ENCODE measurements at regions not wholly inside any gene's neighbourhood (a gene's known extent, or its start where the extent isn't known, plus 50 kb on each side); places are given as distances from the start of the nearest gene placed in this dataset.

- no peak for TF ChIP-seq EGR1 (IDR thresholded peaks at IDR 0.05)
- TF ChIP-seq, protein P1, sequence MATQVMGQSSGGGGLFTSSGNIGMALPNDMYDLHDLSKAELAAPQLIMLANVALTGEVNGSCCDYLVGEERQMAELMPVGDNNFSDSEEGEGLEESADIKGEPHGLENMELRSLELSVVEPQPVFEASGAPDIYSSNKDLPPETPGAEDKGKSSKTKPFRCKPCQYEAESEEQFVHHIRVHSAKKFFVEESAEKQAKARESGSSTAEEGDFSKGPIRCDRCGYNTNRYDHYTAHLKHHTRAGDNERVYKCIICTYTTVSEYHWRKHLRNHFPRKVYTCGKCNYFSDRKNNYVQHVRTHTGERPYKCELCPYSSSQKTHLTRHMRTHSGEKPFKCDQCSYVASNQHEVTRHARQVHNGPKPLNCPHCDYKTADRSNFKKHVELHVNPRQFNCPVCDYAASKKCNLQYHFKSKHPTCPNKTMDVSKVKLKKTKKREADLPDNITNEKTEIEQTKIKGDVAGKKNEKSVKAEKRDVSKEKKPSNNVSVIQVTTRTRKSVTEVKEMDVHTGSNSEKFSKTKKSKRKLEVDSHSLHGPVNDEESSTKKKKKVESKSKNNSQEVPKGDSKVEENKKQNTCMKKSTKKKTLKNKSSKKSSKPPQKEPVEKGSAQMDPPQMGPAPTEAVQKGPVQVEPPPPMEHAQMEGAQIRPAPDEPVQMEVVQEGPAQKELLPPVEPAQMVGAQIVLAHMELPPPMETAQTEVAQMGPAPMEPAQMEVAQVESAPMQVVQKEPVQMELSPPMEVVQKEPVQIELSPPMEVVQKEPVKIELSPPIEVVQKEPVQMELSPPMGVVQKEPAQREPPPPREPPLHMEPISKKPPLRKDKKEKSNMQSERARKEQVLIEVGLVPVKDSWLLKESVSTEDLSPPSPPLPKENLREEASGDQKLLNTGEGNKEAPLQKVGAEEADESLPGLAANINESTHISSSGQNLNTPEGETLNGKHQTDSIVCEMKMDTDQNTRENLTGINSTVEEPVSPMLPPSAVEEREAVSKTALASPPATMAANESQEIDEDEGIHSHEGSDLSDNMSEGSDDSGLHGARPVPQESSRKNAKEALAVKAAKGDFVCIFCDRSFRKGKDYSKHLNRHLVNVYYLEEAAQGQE (IDR thresholded peaks at IDR 0.05; ENCODE audit: low read depth): no peak
- no peak for TF ChIP-seq TCF12 (IDR thresholded peaks at IDR 0.05; ENCODE audit: low read depth)
- TF ChIP-seq, protein P2, sequence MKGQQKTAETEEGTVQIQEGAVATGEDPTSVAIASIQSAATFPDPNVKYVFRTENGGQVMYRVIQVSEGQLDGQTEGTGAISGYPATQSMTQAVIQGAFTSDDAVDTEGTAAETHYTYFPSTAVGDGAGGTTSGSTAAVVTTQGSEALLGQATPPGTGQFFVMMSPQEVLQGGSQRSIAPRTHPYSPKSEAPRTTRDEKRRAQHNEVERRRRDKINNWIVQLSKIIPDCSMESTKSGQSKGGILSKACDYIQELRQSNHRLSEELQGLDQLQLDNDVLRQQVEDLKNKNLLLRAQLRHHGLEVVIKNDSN (IDR thresholded peaks at IDR 0.05): no peak
- TF ChIP-seq, protein P3, sequence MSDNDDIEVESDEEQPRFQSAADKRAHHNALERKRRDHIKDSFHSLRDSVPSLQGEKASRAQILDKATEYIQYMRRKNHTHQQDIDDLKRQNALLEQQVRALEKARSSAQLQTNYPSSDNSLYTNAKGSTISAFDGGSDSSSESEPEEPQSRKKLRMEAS (IDR thresholded peaks at IDR 0.05): no peak
- no peak for TF ChIP-seq EP300 (IDR thresholded peaks at IDR 0.05; ENCODE audit: borderline replicate concordance)
Measured at GRCh38 chr14:105865266-105865903, 339.0 kb downstream of the TMEM121 start.

DNA sequence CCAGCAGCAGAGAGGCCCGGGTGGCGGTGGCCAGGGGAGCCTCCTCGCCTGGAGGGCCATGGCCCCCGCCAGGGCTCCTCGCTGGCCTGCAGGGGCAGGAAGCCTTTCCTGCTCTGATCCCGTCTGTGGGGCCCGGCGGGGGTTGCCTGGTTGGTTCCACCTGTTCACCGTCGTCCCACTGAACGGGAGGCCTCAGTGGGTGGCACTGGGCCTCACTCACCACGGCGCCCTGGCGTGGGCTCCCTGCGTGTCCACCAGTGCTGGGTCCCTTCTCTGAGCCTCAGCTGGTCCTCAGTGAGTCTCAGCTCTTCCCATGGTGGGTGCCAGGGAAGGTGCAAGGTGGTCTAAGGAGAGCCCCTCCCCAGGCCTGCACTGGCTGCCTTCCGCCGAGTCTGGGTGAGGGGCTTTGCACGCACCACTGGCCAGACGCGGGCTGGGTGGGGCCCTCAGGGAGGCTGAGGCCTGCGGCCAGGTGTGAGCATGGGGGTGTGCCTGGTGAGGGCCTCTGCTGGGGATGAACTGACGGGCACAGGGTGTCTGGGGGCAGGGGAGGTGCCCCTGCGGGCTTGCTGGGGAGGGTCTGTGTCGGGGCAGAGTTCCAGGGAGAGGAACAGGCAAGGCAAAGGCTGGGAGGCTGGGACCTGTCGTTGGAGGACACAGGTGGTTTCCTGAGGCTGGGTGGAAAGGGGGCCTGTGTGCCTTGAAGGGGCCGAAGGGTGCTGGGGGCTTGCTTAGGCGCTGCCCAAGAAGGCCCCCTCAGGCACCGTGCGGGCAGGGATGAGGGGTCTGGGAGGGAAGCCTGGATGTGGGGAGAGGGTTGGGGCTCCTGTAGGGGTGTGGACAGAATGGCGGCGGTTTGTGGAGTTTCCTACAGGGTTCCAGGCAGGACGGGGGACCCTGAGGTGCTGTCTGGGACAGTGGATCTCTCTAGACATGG lies 339.8 kb downstream of the TMEM121 start:
- TF ChIP-seq YY1 (IDR thresholded peaks at IDR 0.05; ENCODE audit: low read depth) (no peak), TAF1 (IDR thresholded peaks at IDR 0.05; ENCODE audit: low read depth) (no peak), CREB1 (IDR thresholded peaks at IDR 0.05; ENCODE audit: low read depth) (no peak)
- TF ChIP-seq, protein P1 (IDR thresholded peaks at IDR 0.05; ENCODE audit: low read depth): no peak
- TF ChIP-seq, protein P2 (IDR thresholded peaks at IDR 0.05): no peak

DNA sequence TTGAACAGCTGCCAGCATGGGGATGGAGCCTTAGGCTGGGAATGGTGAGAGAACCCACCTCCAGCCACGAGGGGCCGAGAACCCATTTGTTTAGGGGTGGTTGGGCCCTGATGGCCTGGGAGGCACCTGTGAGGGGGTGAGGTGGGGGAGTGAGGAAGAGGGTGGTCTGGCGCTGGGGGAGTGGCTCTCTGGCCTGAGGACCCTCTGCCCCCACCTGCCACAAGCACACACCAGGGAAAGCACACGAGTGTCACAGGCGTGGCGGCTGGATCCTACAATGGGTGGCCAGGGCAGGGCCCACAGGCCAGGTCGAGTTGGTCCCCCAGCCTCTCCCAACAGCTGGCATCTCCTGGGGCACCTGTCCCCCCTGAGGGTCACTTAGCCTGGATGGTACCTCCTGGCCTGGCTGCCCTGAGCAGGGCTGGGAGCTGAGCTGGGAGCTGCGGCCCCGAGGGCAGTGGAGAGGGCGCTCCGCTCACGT lies 340.5 kb downstream of the TMEM121 start:
- TF ChIP-seq, protein P2 (IDR thresholded peaks at IDR 0.05): no peak
- no peak for TF ChIP-seq TCF12 (IDR thresholded peaks at IDR 0.05; ENCODE audit: low read depth)
- no peak for TF ChIP-seq YY1 (IDR thresholded peaks at IDR 0.05; ENCODE audit: low read depth)
- no peak for TF ChIP-seq EP300 (IDR thresholded peaks at IDR 0.05; ENCODE audit: borderline replicate concordance)
- TF ChIP-seq NFIC (IDR thresholded peaks at IDR 0.05): no peak
- TF ChIP-seq TAF1 (IDR thresholded peaks at IDR 0.05; ENCODE audit: low read depth): no peak
- no peak for TF ChIP-seq RAD21 (IDR thresholded peaks at IDR 0.05; ENCODE audit: low read depth)
- TF ChIP-seq, protein P3 (IDR thresholded peaks at IDR 0.05): no peak
- no peak for TF ChIP-seq ZBTB7A (IDR thresholded peaks at IDR 0.05; ENCODE audit: low read depth)
- TF ChIP-seq TEAD4 (IDR thresholded peaks at IDR 0.05): no peak
- TF ChIP-seq FOXM1 (IDR thresholded peaks at IDR 0.05; ENCODE audit: borderline replicate concordance, low read depth): no peak
- TF ChIP-seq CEBPB (IDR thresholded peaks at IDR 0.05): no peak
- no peak for TF ChIP-seq EGR1 (IDR thresholded peaks at IDR 0.05)
- TF ChIP-seq, protein P1 (IDR thresholded peaks at IDR 0.05; ENCODE audit: low read depth): no peak
- TF ChIP-seq CREB1 (IDR thresholded peaks at IDR 0.05; ENCODE audit: low read depth): no peak
